ENCODE measurements at regions not wholly inside any gene's neighbourhood (a gene's known extent, or its start where the extent isn't known, plus 50 kb on each side); places are given as distances from the start of the nearest gene placed in this dataset.

- Histone ChIP-seq H3K27me3 (no peaks in the 10 kb centered on the region), H3K27ac (no peak overlapping the region), H3K4me3 (no peak overlapping the region), H3K36me3 (no peaks in the 10 kb centered on the region), H3K9me3 (no peaks in the 10 kb centered on the region), H3K4me1 (no peaks in the 10 kb centered on the region)
- no peak for ATAC-seq
- intact Hi-C loops (cut with DNase I) = no loop called here
- no peak for TF ChIP-seq POLR2A (IDR thresholded peaks at IDR 0.05)
- no peak for TF ChIP-seq CTCF (IDR thresholded peaks at IDR 0.05)
- 14% methylated on average over 1 of the region's 1 CpG for WGBS (ENCODE audit: insufficient coverage, low coverage, low lambda C conversion rate, missing lambda C conversion rate)
- DNase-seq = no peak
Observed at GRCh38 chr6:92459606-92460005, 959.8 kb downstream of the EPHA7 start.

GRCh38 chr6:92446052-92446451, 973.3 kb downstream of the EPHA7 start:
- no peak for ATAC-seq
- Histone ChIP-seq H3K27me3 (no peaks in the 10 kb centered on the region), H3K4me3 (no peak overlapping the region), H3K9me3 (no peaks in the 10 kb centered on the region), H3K4me1 (no peaks in the 10 kb centered on the region), H3K27ac (no peak overlapping the region), H3K36me3 (no peaks in the 10 kb centered on the region)
- 45% methylated on average over 3 of the region's 3 CpGs for whole genome bisulfite sequencing (ENCODE audit: insufficient coverage, low coverage, low lambda C conversion rate, missing lambda C conversion rate)
- no peak for TF ChIP-seq POLR2A (IDR thresholded peaks at IDR 0.05)
- TF ChIP-seq CTCF (IDR thresholded peaks at IDR 0.05) = no peak
- intact Hi-C loops (cut with DNase I) = no loop called here
- DNase-seq = no peak

- Histone ChIP-seq H3K9me3 (no peaks in the 10 kb centered on the region), H3K4me1 (no peaks in the 10 kb centered on the region), H3K4me3 (no peak overlapping the region), H3K36me3 (no peaks in the 10 kb centered on the region), H3K27ac (no peak overlapping the region), H3K27me3 (no peaks in the 10 kb centered on the region)
- WGBS (ENCODE audit: insufficient coverage, low coverage, low lambda C conversion rate, missing lambda C conversion rate) = 42% methylated on average over 1 of the region's 1 CpG
- intact Hi-C loops (cut with DNase I) = no loop called here
- ATAC-seq (no peak), DNase-seq (no peak)
- TF ChIP-seq POLR2A (IDR thresholded peaks at IDR 0.05) (no peak), CTCF (IDR thresholded peaks at IDR 0.05) (no peak)
Observed at GRCh38 chr6:92433911-92434310, 985.4 kb downstream of the EPHA7 start.

- DNase-seq = no peak
- Histone ChIP-seq H3K36me3 (no peaks in the 10 kb centered on the region), H3K4me1 (no peaks in the 10 kb centered on the region), H3K27ac (no peak overlapping the region), H3K27me3 (no peaks in the 10 kb centered on the region), H3K9me3 (no peaks in the 10 kb centered on the region), H3K4me3 (no peak overlapping the region)
- intact Hi-C loops (cut with DNase I) = no loop called here
- ATAC-seq = no peak
- TF ChIP-seq CTCF (IDR thresholded peaks at IDR 0.05) (no peak), POLR2A (IDR thresholded peaks at IDR 0.05) (no peak)
Observed at GRCh38 chr6:92431502-92431901, 987.9 kb downstream of the EPHA7 start.

- intact Hi-C loops (cut with DNase I) = no loop called here
- no peaks in the 10 kb centered on the region for H3K27me3 ChIP-seq
- 63% methylated on average over 2 of the region's 2 CpGs for WGBS (ENCODE audit: insufficient coverage, low coverage, low lambda C conversion rate, missing lambda C conversion rate)
Observed at GRCh38 chr6:92428448-92428847, 990.9 kb downstream of the EPHA7 start.

More at GRCh38 chr6:92428448-92428847, 990.9 kb downstream of the EPHA7 start:
- Histone ChIP-seq H3K27ac (no peak overlapping the region), H3K36me3 (no peaks in the 10 kb centered on the region), H3K4me1 (no peaks in the 10 kb centered on the region), H3K4me3 (no peak overlapping the region), H3K9me3 (no peaks in the 10 kb centered on the region)
- DNase-seq (no peak), ATAC-seq (no peak)
- TF ChIP-seq CTCF (IDR thresholded peaks at IDR 0.05) = no peak
- TF ChIP-seq POLR2A (IDR thresholded peaks at IDR 0.05) = no peak
